ENCODE measurements at regions not wholly inside any gene's neighbourhood (a gene's known extent, or its start where the extent isn't known, plus 50 kb on each side); places are given as distances from the start of the nearest gene placed in this dataset.

DNA sequence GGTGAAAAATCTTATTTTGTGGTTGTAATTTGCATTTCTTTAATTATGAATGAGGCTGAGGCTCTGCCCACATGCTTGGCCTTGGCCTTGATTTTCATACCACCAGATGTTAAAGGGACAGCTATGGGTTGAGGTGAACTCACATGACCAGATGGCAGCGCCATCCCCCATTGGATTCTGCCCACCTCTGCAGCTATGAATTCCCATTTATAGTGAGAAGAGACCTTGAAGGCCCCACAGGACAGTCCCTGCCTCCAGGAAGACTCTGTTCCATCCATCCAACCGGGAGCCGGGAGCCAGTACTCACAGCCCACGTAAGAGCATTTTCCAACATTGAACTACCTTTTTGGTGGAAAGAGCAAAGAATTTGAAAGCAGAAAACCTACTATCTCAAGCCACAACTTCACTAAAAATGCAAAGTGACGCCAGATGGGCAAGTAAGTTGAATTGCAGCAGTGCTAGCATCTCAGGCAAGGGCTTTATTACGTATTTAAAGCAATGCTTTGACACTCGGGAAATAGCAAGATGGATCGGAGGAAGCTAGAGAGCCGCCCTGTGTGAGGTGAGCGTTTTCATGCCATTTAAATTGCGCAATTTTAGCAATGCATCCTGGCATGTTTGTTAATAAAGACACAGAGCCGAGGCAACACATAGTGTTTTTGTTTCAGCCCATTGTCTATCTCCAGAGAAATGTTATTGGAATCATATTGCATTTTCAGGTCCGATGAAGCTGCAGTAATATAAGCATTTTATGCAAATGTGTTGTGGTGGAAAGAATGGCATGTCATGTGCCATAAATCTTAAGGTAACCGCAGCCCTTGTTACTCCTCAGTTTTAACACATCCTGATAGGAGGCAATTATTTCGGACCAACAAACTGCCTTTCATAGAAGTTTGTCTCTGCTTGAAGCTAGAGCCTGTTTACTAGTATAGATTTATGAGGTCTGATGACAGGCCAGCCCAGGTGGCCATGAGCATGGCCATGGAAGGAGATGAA is 273.4 kb upstream of the TNRC6C start:
- H3K27ac ChIP-seq (ENCODE audit: low read depth, low read length) = no peak overlapping the region
- no peaks in the 10 kb centered on the region for H3K36me3 ChIP-seq (ENCODE audit: control insufficient read depth, low read length)
- no peaks in the 10 kb centered on the region for H3K79me2 ChIP-seq (ENCODE audit: control insufficient read depth, low read length)
- no peaks in the 10 kb centered on the region for H3K9me2 ChIP-seq (replicated peaks; ENCODE audit: control insufficient read depth, low read length)
- 0 out of 2 replicates have a peak, but pooled peaks cover 2% of the 10 kb centered on the region for H3K27me3 ChIP-seq (ENCODE audit: control insufficient read depth, low read length)
- no peaks in the 10 kb centered on the region for H3F3A ChIP-seq (ENCODE audit: control insufficient read depth, insufficient read depth)
- no peaks in the 10 kb centered on the region for H3K4me1 ChIP-seq (ENCODE audit: control insufficient read depth, low read length)
- no peak overlapping the region for H3K4me3 ChIP-seq (ENCODE audit: low read length)
- H3K9me3 ChIP-seq (ENCODE audit: control insufficient read depth, insufficient read depth, low read length) = no peaks in the 10 kb centered on the region
- no peaks in the 10 kb centered on the region for H4K20me1 ChIP-seq (ENCODE audit: control insufficient read depth, insufficient read depth, low read depth, low read length)
- no peak overlapping the region for H3K4me2 ChIP-seq (ENCODE audit: low read length)
- no peak for TF ChIP-seq EZH2phosphoT487 (IDR thresholded peaks at IDR 0.05; ENCODE audit: borderline replicate concordance, low read length)
- TF ChIP-seq, protein P1, sequence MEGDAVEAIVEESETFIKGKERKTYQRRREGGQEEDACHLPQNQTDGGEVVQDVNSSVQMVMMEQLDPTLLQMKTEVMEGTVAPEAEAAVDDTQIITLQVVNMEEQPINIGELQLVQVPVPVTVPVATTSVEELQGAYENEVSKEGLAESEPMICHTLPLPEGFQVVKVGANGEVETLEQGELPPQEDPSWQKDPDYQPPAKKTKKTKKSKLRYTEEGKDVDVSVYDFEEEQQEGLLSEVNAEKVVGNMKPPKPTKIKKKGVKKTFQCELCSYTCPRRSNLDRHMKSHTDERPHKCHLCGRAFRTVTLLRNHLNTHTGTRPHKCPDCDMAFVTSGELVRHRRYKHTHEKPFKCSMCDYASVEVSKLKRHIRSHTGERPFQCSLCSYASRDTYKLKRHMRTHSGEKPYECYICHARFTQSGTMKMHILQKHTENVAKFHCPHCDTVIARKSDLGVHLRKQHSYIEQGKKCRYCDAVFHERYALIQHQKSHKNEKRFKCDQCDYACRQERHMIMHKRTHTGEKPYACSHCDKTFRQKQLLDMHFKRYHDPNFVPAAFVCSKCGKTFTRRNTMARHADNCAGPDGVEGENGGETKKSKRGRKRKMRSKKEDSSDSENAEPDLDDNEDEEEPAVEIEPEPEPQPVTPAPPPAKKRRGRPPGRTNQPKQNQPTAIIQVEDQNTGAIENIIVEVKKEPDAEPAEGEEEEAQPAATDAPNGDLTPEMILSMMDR (IDR thresholded peaks at IDR 0.05; ENCODE audit: low read depth, low read length, poor library complexity, severe bottlenecking) = no peak

DNA sequence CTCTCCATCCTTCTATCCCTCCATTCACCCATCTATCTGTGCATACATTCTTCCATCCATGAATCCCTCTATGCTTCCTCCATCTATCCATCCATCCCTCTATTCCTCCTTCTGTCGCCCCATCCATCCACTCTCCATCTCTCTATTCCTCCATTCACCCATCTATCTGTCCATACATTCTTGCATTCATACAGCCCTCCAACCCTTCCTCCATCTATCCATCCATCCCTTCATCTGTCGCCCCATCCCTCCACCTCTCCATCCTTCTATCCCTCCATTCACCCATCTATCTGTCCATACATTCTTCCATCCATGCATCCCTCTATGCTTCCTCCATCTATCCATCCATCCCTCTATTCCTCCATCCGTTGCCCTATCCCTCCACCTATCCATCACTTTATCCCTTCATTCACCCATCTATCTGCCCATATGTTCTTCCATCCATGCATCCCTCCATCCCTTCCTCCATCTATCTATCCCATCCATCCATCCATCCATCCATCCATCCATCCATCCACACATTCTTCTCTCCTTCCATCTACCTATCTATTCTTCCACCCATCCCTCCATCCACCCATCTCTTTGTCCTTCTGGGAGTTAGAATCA is 272.5 kb upstream of the TNRC6C start:
- H3K9me3 ChIP-seq (ENCODE audit: control insufficient read depth, insufficient read depth, low read length) = no peaks in the 10 kb centered on the region
- H3K36me3 ChIP-seq (ENCODE audit: control insufficient read depth, low read length) = no peaks in the 10 kb centered on the region
- no peak overlapping the region for H3K27ac ChIP-seq (ENCODE audit: low read depth, low read length)
- no peaks in the 10 kb centered on the region for H3F3A ChIP-seq (ENCODE audit: control insufficient read depth, insufficient read depth)
- peaks cover 7% of the 10 kb centered on the region; the same call in 1 of the 2 replicates for H3K4me1 ChIP-seq (ENCODE audit: control insufficient read depth, low read length)
- H4K20me1 ChIP-seq (ENCODE audit: control insufficient read depth, insufficient read depth, low read depth, low read length) = no peaks in the 10 kb centered on the region
- TF ChIP-seq, protein P1 (IDR thresholded peaks at IDR 0.05; ENCODE audit: low read depth, low read length, poor library complexity, severe bottlenecking) = no peak
- no peak for TF ChIP-seq EZH2phosphoT487 (IDR thresholded peaks at IDR 0.05; ENCODE audit: borderline replicate concordance, low read length)
- no peak overlapping the region for H3K4me3 ChIP-seq (ENCODE audit: low read length)
- no peaks in the 10 kb centered on the region for H3K9me2 ChIP-seq (replicated peaks; ENCODE audit: control insufficient read depth, low read length)
- no peak overlapping the region for H3K4me2 ChIP-seq (ENCODE audit: low read length)
- peaks cover 10% of the 10 kb centered on the region for H3K27me3 ChIP-seq (ENCODE audit: control insufficient read depth, low read length)
- no peaks in the 10 kb centered on the region for H3K79me2 ChIP-seq (ENCODE audit: control insufficient read depth, low read length)

DNA sequence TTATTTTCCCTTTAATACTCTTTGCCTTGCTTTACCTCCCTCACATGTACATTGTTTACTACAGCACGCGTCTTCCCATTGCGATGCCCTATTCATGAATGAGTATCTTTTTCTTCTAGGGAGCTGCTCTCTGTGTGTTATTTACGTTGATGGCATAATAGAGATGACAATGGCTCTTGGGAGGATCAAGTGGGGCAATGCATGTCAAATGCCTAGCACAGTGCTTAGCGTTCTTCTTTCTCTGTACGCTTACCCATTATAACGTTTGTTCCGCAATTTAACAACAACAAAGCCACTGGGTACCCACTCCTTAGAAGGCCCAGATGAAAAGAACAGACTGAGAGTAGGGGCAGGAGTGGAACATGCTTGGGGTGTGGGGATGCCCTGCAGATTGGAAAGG is 271.6 kb upstream of the TNRC6C start:
- H3K27ac ChIP-seq (ENCODE audit: low read depth, low read length) = no peak overlapping the region
- H3K4me1 ChIP-seq (ENCODE audit: control insufficient read depth, low read length) = peaks cover 8% of the 10 kb centered on the region; the same call in 1 of the 2 replicates
- no peak overlapping the region for H3K4me3 ChIP-seq (ENCODE audit: low read length)
- H3F3A ChIP-seq (ENCODE audit: control insufficient read depth, insufficient read depth) = no peaks in the 10 kb centered on the region
- no peaks in the 10 kb centered on the region for H3K36me3 ChIP-seq (ENCODE audit: control insufficient read depth, low read length)
- no peaks in the 10 kb centered on the region for H3K9me2 ChIP-seq (replicated peaks; ENCODE audit: control insufficient read depth, low read length)
- peaks cover 17% of the 10 kb centered on the region for H3K27me3 ChIP-seq (ENCODE audit: control insufficient read depth, low read length)
- no peak for TF ChIP-seq EZH2phosphoT487 (IDR thresholded peaks at IDR 0.05; ENCODE audit: borderline replicate concordance, low read length)
- TF ChIP-seq, protein P1 (IDR thresholded peaks at IDR 0.05; ENCODE audit: low read depth, low read length, poor library complexity, severe bottlenecking) = no peak
- no peaks in the 10 kb centered on the region for H3K79me2 ChIP-seq (ENCODE audit: control insufficient read depth, low read length)
- H3K4me2 ChIP-seq (ENCODE audit: low read length) = no peak overlapping the region
- no peaks in the 10 kb centered on the region for H3K9me3 ChIP-seq (ENCODE audit: control insufficient read depth, insufficient read depth, low read length)
- no peaks in the 10 kb centered on the region for H4K20me1 ChIP-seq (ENCODE audit: control insufficient read depth, insufficient read depth, low read depth, low read length)
